Iris pigment epithelial cell (primary cell): ENCODE measurements at regions not wholly inside any gene's neighbourhood (a gene's known extent, or its start where the extent isn't known, plus 50 kb on each side); places are given as distances from the start of the nearest gene placed in this dataset.

Source experiments
- DNase-seq: peaks from one replicate; pipeline ENCODE4 v3.0.0-alpha.2; 2011; ENCODE audit warnings: low read depth

DNA sequence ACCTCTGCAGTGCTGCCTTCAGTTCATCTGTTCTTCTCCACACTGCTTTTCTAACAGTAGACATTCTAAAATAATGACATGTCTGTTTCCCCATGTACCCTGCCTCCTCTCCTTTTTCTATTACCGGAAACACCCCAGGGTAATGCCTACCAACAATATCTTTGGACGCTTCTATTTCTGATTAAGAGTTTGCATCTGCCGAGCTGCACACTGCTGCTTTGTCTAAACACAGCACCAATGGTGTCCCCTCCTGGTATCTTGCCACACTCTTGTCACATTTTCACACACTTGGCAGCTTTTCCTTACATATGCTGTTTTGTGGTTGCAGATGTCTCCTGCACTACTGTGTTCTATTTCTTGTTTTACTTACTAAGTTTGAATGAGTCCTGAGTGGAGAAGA, 288.8 kb downstream of the GRIA2 start:
- no peak for DNase-seq

DNA sequence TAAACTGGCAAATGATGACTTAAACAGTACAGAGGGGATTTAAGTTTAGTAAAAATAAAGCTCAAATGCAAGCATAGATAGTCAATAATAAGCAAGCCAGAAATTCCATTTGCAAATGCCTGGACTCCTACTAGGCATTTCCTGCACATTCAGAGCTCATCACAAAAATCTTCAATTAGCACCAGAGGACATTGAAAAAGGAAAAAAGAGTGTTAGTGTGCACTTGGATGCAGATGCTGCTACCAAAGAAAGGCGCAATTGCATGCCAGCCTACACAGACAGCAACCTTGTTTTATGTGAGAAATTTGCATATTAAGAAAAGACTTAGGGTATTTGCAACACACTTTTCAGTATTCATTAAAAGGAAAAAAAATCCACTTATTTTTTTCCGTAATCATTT, 282.1 kb downstream of the GRIA2 start:
- no peak for DNase-seq

DNA sequence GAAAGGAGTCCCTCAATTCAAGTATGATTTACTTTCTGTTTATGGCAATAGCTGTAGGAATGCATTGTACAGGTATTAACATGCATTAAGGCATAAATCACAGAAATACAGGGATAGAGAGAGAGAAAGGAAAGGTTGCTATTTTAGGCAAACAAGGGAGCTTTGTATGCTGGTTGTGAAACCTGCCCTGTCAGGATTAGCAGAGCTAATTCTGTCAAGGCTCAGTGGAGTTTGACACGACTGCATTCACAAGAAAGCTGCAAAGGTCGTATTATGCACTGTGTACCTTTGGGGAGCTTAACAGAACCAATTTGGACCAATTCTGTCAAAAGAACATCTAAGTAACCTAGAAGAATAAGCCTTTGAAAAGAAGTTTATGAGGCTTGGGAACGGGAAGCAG, 239.3 kb downstream of the GRIA2 start:
- no peak for DNase-seq

DNA sequence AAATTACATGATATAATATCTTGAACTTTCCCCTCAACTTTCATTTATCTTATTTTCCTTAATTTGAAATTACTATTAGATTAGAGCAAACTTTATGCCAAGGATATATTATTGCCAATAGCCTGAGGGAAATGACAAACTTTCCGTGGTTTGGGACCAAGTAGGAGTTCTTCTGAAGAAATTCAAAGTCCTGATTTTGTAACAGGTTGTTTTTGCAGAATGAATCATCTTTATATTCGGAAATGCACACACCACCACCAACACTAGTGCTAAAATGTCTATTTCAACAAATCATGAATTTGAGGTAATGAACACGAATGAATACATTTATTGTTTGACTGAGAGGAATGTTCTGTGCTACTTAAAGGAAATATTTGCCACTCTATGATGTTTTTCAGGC, 226.7 kb downstream of the GRIA2 start:
- DNase-seq = no peak

DNA sequence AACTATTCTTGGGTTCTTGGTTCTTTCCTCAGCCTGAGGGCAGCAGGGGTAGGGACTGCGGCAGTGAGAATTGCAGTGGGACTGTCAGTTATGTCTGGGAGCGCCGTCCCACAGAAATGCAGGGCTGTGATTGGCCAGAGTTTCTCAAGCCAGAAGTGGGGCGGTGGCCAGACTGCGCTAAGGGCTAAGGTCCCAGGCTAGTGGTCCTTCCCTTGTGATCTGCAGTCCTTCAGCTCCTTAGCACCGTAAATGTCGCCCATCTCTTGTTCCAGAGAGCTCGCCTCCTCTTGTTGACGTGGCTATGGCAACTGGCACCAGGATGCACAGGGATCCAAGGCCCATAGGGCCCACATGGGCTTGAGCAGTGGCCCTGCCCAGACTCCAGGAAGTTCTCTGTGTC, 223.5 kb downstream of the GRIA2 start:
- DNase-seq = no peak

DNA sequence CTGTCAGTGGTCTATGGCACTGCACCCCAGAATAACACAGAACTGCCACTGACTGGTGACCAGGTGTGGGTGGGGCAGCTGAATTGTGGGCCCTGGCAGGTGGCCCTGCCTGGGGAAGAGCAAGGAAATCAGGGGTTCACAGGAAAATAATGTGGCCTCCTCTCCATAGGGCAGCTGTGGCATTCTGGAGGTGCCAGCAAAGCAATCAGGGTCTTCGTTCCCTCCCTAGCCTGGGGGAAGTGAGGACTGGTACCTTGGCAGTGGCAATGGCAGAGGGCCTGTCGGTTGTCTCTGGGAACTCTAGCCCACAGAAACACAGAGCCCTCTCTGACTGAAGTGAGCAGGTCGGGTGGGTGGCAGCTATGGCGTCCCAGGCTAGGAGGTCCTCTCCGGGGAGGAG, 223.0 kb downstream of the GRIA2 start:
- no peak for DNase-seq

DNA sequence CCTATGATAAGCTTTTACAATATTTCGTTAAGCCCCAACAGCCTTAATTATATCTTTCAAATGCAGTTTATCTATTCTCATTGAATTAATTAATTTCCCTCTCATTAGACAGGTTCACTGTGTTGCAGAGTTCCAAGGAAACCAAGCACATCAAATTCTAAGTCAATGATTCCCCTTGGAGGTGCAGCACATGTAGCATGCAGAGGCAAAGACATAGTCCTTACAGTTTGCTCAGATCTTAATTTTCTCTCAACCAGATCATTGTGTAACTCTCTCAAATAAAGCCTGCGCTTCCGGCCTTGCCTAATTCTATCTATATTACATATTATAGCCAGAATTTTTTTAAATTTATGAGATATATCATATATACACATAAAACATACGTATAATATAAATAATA, 205.4 kb downstream of the GRIA2 start:
- no peak for DNase-seq

DNA sequence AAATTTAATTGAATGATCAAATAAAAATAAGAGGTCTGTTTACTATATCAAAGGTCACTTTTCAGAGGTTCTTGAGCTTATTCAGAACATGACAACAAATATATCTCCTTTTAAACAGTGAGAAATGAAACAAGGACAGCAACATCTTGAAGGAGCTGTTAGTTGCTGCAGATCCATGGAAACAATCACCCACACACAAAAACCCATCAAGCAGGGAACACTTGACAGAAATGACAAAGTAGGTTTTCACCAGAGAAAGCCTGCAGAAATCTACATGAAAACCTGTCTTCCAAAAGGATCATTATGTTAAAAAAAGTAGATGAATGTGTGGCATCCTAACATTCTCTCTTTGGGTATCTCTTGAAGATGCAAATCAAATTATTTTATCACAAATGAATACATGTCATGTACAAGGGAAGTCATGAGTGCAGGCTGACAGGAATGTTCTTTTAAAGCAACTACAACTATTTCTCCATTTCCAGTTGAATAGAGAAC, 203.0 kb downstream of the GRIA2 start:
- no peak for DNase-seq

DNA sequence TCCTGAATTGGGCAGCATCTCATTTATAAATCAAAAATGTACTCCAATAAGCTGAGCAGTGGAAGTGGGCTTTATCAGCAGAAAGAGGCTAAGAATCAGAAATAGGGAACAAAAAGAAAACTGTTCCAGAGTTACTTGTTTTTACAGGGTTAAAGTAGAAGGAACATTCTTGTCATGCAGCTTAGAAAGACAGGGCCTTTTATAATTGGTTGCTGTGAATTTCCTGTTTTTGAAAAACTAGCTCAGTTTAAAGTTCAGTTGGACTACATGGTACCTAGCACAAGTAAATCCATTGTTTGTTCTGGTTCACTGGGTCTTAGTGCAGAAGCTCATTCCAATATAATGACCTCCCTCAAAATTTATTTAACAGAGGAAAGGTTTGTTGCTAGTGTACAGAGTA, 200.8 kb downstream of the GRIA2 start:
- DNase-seq = no peak
